ENCODE measurements at regions not wholly inside any gene's neighbourhood (a gene's known extent, or its start where the extent isn't known, plus 50 kb on each side); places are given as distances from the start of the nearest gene placed in this dataset.

GRCh38 chr21:35360870-35361570 lies 311.9 kb upstream of the RUNX1 start (continued):
- no peak for TF ChIP-seq ETS1 (CRISPR knock-in tag; IDR thresholded peaks at IDR 0.05)
- no peak for TF ChIP-seq SUZ12 (IDR thresholded peaks at IDR 0.05; ENCODE audit: low read depth, low read length)
- no peak for TF ChIP-seq MATR3 (CRISPR knock-in tag; IDR thresholded peaks at IDR 0.05)

DNA sequence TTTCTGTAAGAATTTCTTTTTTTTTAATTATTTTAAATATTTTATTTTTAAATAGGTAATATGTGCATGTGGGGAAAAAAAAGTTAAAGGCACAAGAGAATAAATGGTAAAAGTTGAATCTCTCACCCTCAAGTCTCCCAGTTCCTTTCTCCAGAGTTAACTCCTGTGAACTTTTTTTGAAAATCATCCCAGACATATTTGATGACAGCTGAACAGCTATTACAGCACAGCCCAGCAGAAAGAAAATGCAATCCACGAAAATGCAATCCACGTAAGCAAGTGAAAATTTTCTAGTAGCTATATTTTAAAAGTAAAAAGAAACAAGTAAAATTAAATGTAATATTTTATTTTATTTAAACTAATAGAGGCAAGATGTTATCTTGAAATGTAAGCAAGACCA lies 310.0 kb upstream of the RUNX1 start:
- FAIRE-seq (no peak), DNase-seq (ENCODE audit: low spot score) (no peak), ATAC-seq (no peak)
- no peak overlapping the region for H2AFZ ChIP-seq (ENCODE audit: low read length)
- intact Hi-C loops (cut with micrococcal nuclease; ENCODE audit: unreplicated experiment) (no loop called here), in situ Hi-C loops (cut with HindIII; ENCODE audit: extremely low pct_ligation_motif_present, low pct_unique_long_range_greater_than_20kb) (no loop called here)
- no peak for TF ChIP-seq ZNF839 (CRISPR knock-in tag; IDR thresholded peaks at IDR 0.05; ENCODE audit: borderline replicate concordance)
- TF ChIP-seq RARG (CRISPR knock-in tag; IDR thresholded peaks at IDR 0.05; ENCODE audit: low read depth): no peak
- TF ChIP-seq ZNF556 (CRISPR knock-in tag; IDR thresholded peaks at IDR 0.05; ENCODE audit: borderline replicate concordance): no peak
- no peak for TF ChIP-seq DPF2 (CRISPR knock-in tag; IDR thresholded peaks at IDR 0.05; ENCODE audit: borderline replicate concordance, low read depth)
- TF ChIP-seq, protein P1, sequence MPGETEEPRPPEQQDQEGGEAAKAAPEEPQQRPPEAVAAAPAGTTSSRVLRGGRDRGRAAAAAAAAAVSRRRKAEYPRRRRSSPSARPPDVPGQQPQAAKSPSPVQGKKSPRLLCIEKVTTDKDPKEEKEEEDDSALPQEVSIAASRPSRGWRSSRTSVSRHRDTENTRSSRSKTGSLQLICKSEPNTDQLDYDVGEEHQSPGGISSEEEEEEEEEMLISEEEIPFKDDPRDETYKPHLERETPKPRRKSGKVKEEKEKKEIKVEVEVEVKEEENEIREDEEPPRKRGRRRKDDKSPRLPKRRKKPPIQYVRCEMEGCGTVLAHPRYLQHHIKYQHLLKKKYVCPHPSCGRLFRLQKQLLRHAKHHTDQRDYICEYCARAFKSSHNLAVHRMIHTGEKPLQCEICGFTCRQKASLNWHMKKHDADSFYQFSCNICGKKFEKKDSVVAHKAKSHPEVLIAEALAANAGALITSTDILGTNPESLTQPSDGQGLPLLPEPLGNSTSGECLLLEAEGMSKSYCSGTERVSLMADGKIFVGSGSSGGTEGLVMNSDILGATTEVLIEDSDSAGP (CRISPR knock-in tag; IDR thresholded peaks at IDR 0.05; ENCODE audit: borderline replicate concordance): no peak
- TF ChIP-seq IKZF5 (CRISPR knock-in tag; IDR thresholded peaks at IDR 0.05): no peak
- no peak for TF ChIP-seq ZC3H4 (CRISPR knock-in tag; IDR thresholded peaks at IDR 0.05; ENCODE audit: borderline replicate concordance)
- TF ChIP-seq IRF2 (CRISPR knock-in tag; IDR thresholded peaks at IDR 0.05): no peak
- H3K79me2 ChIP-seq (ENCODE audit: insufficient read depth, low read length): no peaks in the 10 kb centered on the region
- H3K27ac ChIP-seq (ENCODE audit: extremely low read length, insufficient read depth, low read length): no peak overlapping the region
- ChIA-PET POLR2A (no interaction called here), CTCF (ENCODE audit: low intra/inter-chr PET ratio, low total read pairs) (no interaction called here)
- H3K27me3 ChIP-seq (ENCODE audit: control insufficient read depth in 1 of 2, insufficient read depth in 2 of 2, low read length in 2 of 2): peaks cover 0 to 3% of the 10 kb centered on the region in 2 experiments; a peak in 1 of 5 replicates
- H3K4me1 ChIP-seq (ENCODE audit: insufficient read depth, low read length): no peaks in the 10 kb centered on the region
- H3K9ac ChIP-seq (ENCODE audit: insufficient read depth, low read depth, low read length): no peak overlapping the region
- H3K4me3 ChIP-seq (replicated peaks in 1 of 3; ENCODE audit: insufficient read depth in 1 of 3, low read depth in 2 of 3, low read length in 3 of 3): no peak overlapping the region
- no peaks in the 10 kb centered on the region for H3K9me3 ChIP-seq (ENCODE audit: low read length)
- 17% methylated on average over 2 of the region's 2 CpGs for WGBS (ENCODE audit: low lambda C conversion rate)
- H4K20me1 ChIP-seq (ENCODE audit: insufficient read depth, low read length): no peaks in the 10 kb centered on the region
- BruUV-seq (replicated peaks): no TSS peak
- H3K4me2 ChIP-seq (ENCODE audit: low read depth, low read length): no peak overlapping the region
- H3K36me3 ChIP-seq (replicated peaks in 1 of 2; ENCODE audit: control insufficient read depth in 1 of 2, insufficient read depth in 2 of 2, low read length in 2 of 2): no peaks in the 10 kb centered on the region

Measured in HepG2 (cell line).